Motor neuron (in vitro differentiated cells): ENCODE measurements at regions not wholly inside any gene's neighbourhood (a gene's known extent, or its start where the extent isn't known, plus 50 kb on each side); places are given as distances from the start of the nearest gene placed in this dataset.
"Not testable (repeated sequence)": the region's sequence is repeated elsewhere in the genome, so short reads cannot be mapped to it uniquely, and the experiment has no call there.

Source experiments
- ATAC-seq, 8 experiments: fragments of 200-7000 bp; cut with Tn5 transposase; replicated peaks in 6 of 8; 2 replicates each; pipeline ENCODE4 v1.8.0; 2021; ENCODE audit warnings: mild to moderate bottlenecking in 8 of 8, moderate library complexity in 8 of 8
- H3K27ac ChIP-seq, 2 donors: fragments of 250-450 bp; sonication (Bioruptor Pico); 2 replicates each; pipeline ENCODE4 v1.9.0; 2021; ENCODE audit warnings: antibody characterized with exemption in 2 of 2, mild to moderate bottlenecking in 2 of 2, moderate library complexity in 1 of 2
- H3K4me1 ChIP-seq, 2 donors: fragments of 250-450 bp; sonication (Bioruptor Pico); replicated peaks in 1 of 2; 2 replicates each; pipeline ENCODE4 v1.6.1; 2021; ENCODE audit warnings: antibody characterized with exemption in 2 of 2, mild to moderate bottlenecking in 2 of 2, moderate library complexity in 1 of 2
- H3K4me3 ChIP-seq, 5 donors: fragments of 250-450 bp; sonication (Bioruptor Pico); 2 replicates each; pipeline ENCODE4 v1.9.0; 2021; ENCODE audit warnings: antibody characterized with exemption in 5 of 5, mild to moderate bottlenecking in 5 of 5, moderate library complexity in 4 of 5
- WGBS, 10 experiments: fragments of 450-650 bp; shearing (Covaris generic); methylation state at CpG; one replicate each; pipeline ENCODE4 v1.0.0; 2022; 5-methylcytosine and 5-hydroxymethylcytosine counted together
- in situ Hi-C, 9 experiments: fragments of 400-800 bp; cut with MboI; loops; one replicate each; pipeline ENCODE4 v1.15.0; 2021; ENCODE audit warnings: low sequenced_read_pairs in 9 of 9, low pct_unique_long_range_greater_than_20kb in 2 of 9; ENCODE audit not compliant: unreplicated experiment in 9 of 9

DNA sequence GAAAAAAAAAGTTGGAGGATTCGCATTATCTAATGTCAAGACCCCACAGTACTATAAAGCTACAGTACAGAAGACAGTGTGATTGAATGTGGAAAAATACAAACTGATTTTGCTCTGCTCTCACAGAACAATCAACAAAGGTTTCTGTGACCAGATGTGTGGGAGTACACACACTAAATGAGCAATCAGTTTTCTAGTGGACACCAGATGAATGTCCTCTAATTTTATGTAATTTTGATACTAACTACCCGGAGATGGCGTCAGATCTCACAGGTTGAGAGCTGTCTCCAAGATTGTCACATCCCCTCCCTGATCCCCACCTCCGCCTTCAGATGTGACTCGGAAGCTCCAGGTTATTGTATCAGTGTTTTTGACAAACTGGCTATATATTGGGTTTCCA lies 81.9 kb upstream of the HUWE1 start:
- H3K4me1 ChIP-seq: no peaks in the 10 kb centered on the region
- H3K27ac ChIP-seq: no peak overlapping the region
- 20 to 72% (median 50%) methylated on average over 1 to 3 of the region's 5 CpGs; no CpG with 5 or more reads in 7 of the 10 experiments for WGBS, 10 experiments
- peak in 3 of 8 experiments; percentile 38 to 72 (median 43) for ATAC-seq
- no peak overlapping the region for H3K4me3 ChIP-seq
- in situ Hi-C loops: no loop called here

GRCh38 chrX:53767544-53767943 lies 81.0 kb upstream of the HUWE1 start:
- H3K4me3 ChIP-seq: no peak overlapping the region

GRCh38 chrX:53757181-53757580 lies 70.7 kb upstream of the HUWE1 start:
- H3K4me3 ChIP-seq, H3K4me1 ChIP-seq, in situ Hi-C loops, ATAC-seq, H3K27ac ChIP-seq: not testable (repeated sequence)
- 0% methylated on average over 1 of the region's 1 CpG; no CpG with 5 or more reads in 9 of the 10 experiments for WGBS, 10 experiments

More at GRCh38 chrX:53767544-53767943, 81.0 kb upstream of the HUWE1 start:
- H3K27ac ChIP-seq: no peak overlapping the region
- in situ Hi-C loops: no loop called here
- ATAC-seq: no peak
- no peaks in the 10 kb centered on the region for H3K4me1 ChIP-seq
- WGBS, 10 experiments: 0 to 40% (median 6%) methylated on average over 1 of the region's 1 CpG; no CpG with 5 or more reads in 4 of the 10 experiments

GRCh38 chrX:53746718-53747117 lies 60.2 kb upstream of the HUWE1 start:
- in situ Hi-C loops: no loop called here
- Histone ChIP-seq H3K4me1 (no peaks in the 10 kb centered on the region), H3K4me3 (no peak overlapping the region), H3K27ac (no peak overlapping the region)
- WGBS, 10 experiments: 0% methylated on average over 1 of the region's 1 CpG; no CpG with 5 or more reads in 6 of the 10 experiments
- ATAC-seq: no peak

- H3K27ac ChIP-seq: no peak overlapping the region
- H3K4me3 ChIP-seq: no peak overlapping the region
- 0 to 50% (median 17%) methylated on average over 1 of the region's 1 CpG; no CpG with 5 or more reads in 7 of the 10 experiments for WGBS, 10 experiments
- no peaks in the 10 kb centered on the region for H3K4me1 ChIP-seq
- peak in 5 of 8 experiments; percentile 48 to 90 (median 75) for ATAC-seq
- in situ Hi-C loops: no loop called here
These were observed 56.7 kb upstream of the HUWE1 start for GRCh38 chrX:53743244-53743643.

GRCh38 chrX:53738370-53738906 lies 51.9 kb upstream of the HUWE1 start:
- Histone ChIP-seq H3K4me3 (no peak overlapping the region), H3K4me1 (no peaks in the 10 kb centered on the region), H3K27ac (no peak overlapping the region)
- in situ Hi-C loops: no loop called here
- no peak for ATAC-seq
- 20 to 29% methylated on average over 1 of the region's 4 CpGs; no CpG with 5 or more reads in 8 of the 10 experiments for WGBS, 10 experiments
